NT2/D1 (cell line): ENCODE measurements at regions not wholly inside any gene's neighbourhood (a gene's known extent, or its start where the extent isn't known, plus 50 kb on each side); places are given as distances from the start of the nearest gene placed in this dataset.

Experiments
- SUZ12 ChIP-seq: IDR thresholded peaks from 2 replicates; pipeline ENCODE4 v1.6.1; 2011; ENCODE audit not compliant: insufficient read length, insufficient read depth; ENCODE audit errors: extremely low read depth
- YY1 ChIP-seq: IDR thresholded peaks from 2 replicates; pipeline ENCODE4 v1.6.1; 2011; ENCODE audit not compliant: insufficient read length, insufficient read depth
- ZNF274 ChIP-seq: IDR thresholded peaks from 2 replicates; pipeline ENCODE4 v1.6.1; 2011; ENCODE audit warnings: mild to moderate bottlenecking, low read depth, low read length

- TF ChIP-seq SUZ12 (no peak), YY1 (no peak), ZNF274 (no peak)
Observed at GRCh38 chr9:36762958-36763357, 190.3 kb downstream of the MELK start.
